H9 (cell line): ENCODE measurements at regions not wholly inside any gene's neighbourhood (a gene's known extent, or its start where the extent isn't known, plus 50 kb on each side); places are given as distances from the start of the nearest gene placed in this dataset.

Source experiments
- DNase-seq: peaks from one replicate; pipeline ENCODE4 v3.0.0-alpha.2; 2017
- H2AFZ ChIP-seq: one replicate; pipeline ENCODE4 v1.6.1; 2013; ENCODE audit warnings: mild to moderate bottlenecking, low read length, control low read depth, moderate library complexity
- H2AK5ac ChIP-seq: 2 replicates; pipeline ENCODE4 v1.6.1; 2013; ENCODE audit warnings: low read length, control low read depth, mixed read lengths; ENCODE audit not compliant: insufficient read length
- H2BK120ac ChIP-seq: one replicate; pipeline ENCODE4 v1.6.1; 2013; ENCODE audit warnings: low read depth, mild to moderate bottlenecking, low read length, control low read depth, inconsistent platforms; ENCODE audit not compliant: poor library complexity, severe bottlenecking
- H2BK12ac ChIP-seq: 2 replicates; pipeline ENCODE4 v1.6.1; 2013; ENCODE audit warnings: low read length, control low read depth, mixed read lengths, low read depth; ENCODE audit not compliant: insufficient read length
- H2BK15ac ChIP-seq: 2 replicates; pipeline ENCODE4 v1.6.1; 2013; ENCODE audit warnings: low read depth, low read length, control low read depth
- H2BK20ac ChIP-seq: one replicate; pipeline ENCODE4 v1.6.1; 2013; ENCODE audit warnings: low read depth, mild to moderate bottlenecking, low read length, control low read depth, inconsistent platforms; ENCODE audit not compliant: poor library complexity, severe bottlenecking
- H2BK5ac ChIP-seq: 2 replicates; pipeline ENCODE4 v1.6.1; 2013; ENCODE audit warnings: low read length, control low read depth, mixed read lengths; ENCODE audit not compliant: insufficient read length
- H3K14ac ChIP-seq: 2 replicates; pipeline ENCODE4 v1.6.1; 2013; ENCODE audit warnings: low read length, control low read depth; ENCODE audit not compliant: insufficient read depth
- H3K18ac ChIP-seq: 2 replicates; pipeline ENCODE4 v1.6.1; 2013; ENCODE audit warnings: low read depth, mild to moderate bottlenecking, mixed read lengths, low read length, control low read depth; ENCODE audit not compliant: insufficient read length
- H3K23ac ChIP-seq: 2 replicates; pipeline ENCODE4 v1.6.1; 2013; ENCODE audit warnings: low read length, control low read depth, mixed read lengths, low read depth; ENCODE audit not compliant: insufficient read length
- H3K23me2 ChIP-seq: 2 replicates; pipeline ENCODE4 v1.6.1; 2013; ENCODE audit warnings: low read depth, mild to moderate bottlenecking, mixed read lengths, low read length, control low read depth; ENCODE audit not compliant: insufficient read length, poor library complexity, severe bottlenecking
- H3K27ac ChIP-seq: 2 replicates; pipeline ENCODE4 v1.5.1; 2013; ENCODE audit warnings: low read length, control low read depth, mixed read lengths, low read depth; ENCODE audit not compliant: insufficient read length
- H3K27me3 ChIP-seq: 2 replicates; pipeline ENCODE4 v1.6.1; 2013; ENCODE audit warnings: low read length, control low read depth, inconsistent platforms; ENCODE audit not compliant: insufficient read depth
- H3K4ac ChIP-seq: 2 replicates; pipeline ENCODE4 v1.6.1; 2013; ENCODE audit warnings: low read depth, mild to moderate bottlenecking, control low read depth, inconsistent platforms, low read length, moderate library complexity
- H3K4me1 ChIP-seq: 2 replicates; pipeline ENCODE4 v1.6.1; 2013; ENCODE audit warnings: low read length, control low read depth, inconsistent platforms; ENCODE audit not compliant: insufficient read depth
- H3K4me2 ChIP-seq: 2 replicates; pipeline ENCODE4 v1.6.1; 2013; ENCODE audit warnings: low read length, control low read depth, mixed read lengths; ENCODE audit not compliant: insufficient read length, insufficient read depth
- H3K56ac ChIP-seq: 2 replicates; pipeline ENCODE4 v1.6.1; 2013; ENCODE audit warnings: low read depth, mild to moderate bottlenecking, mixed read lengths, low read length, control low read depth; ENCODE audit not compliant: insufficient read length
- H3K79me1 ChIP-seq: 2 replicates; pipeline ENCODE4 v1.6.1; 2013; ENCODE audit warnings: low read depth, mild to moderate bottlenecking, moderate library complexity, low read length, control low read depth, inconsistent platforms; ENCODE audit not compliant: insufficient read depth, poor library complexity, severe bottlenecking
- H3K79me2 ChIP-seq: 2 replicates; pipeline ENCODE4 v1.6.1; 2013; ENCODE audit warnings: low read length, control low read depth, inconsistent platforms; ENCODE audit not compliant: insufficient read depth
- H3K9ac ChIP-seq: 2 replicates; pipeline ENCODE4 v1.6.1; 2013; ENCODE audit warnings: low read length, control low read depth, mixed read lengths; ENCODE audit not compliant: insufficient read length; ENCODE audit errors: extremely low read depth
- H3K9me3 ChIP-seq: one replicate; pipeline ENCODE4 v1.6.1; 2013; ENCODE audit warnings: low read depth, low read length, inconsistent platforms; ENCODE audit not compliant: control insufficient read depth
- H3T11ph ChIP-seq: one replicate; pipeline ENCODE4 v1.6.1; 2013; ENCODE audit warnings: mild to moderate bottlenecking, low read length, control low read depth, inconsistent platforms
- H4K20me1 ChIP-seq: one replicate; pipeline ENCODE4 v1.6.1; 2013; ENCODE audit not compliant: control insufficient read depth, insufficient read length, insufficient read depth
- H4K5ac ChIP-seq: 2 replicates; pipeline ENCODE4 v1.6.1; 2013; ENCODE audit warnings: low read depth, mild to moderate bottlenecking, mixed read lengths, low read length, control low read depth; ENCODE audit not compliant: insufficient read length
- H4K8ac ChIP-seq: replicated peaks from 2 replicates; pipeline ENCODE4 v1.6.1; 2013; ENCODE audit warnings: low read length, control low read depth, mixed read lengths, low read depth; ENCODE audit not compliant: insufficient read length
- H4K91ac ChIP-seq: 2 replicates; pipeline ENCODE4 v1.6.1; 2013; ENCODE audit warnings: low read depth, mild to moderate bottlenecking, moderate library complexity, mixed read lengths, low read length, control low read depth; ENCODE audit not compliant: insufficient read length
- H3K27ac Mint-ChIP-seq, 3 experiments: 2 replicates in 2 of 3; 3 replicates in 1 of 3; pipeline ENCODE4 v1.8.0; 2020 to 2021; ENCODE audit warnings: mixed read lengths in 3 of 3, mild to moderate bottlenecking in 1 of 3, moderate library complexity in 1 of 3
- H3K27me3 Mint-ChIP-seq: 2 replicates; pipeline ENCODE4 v1.8.0; 2021; ENCODE audit warnings: low read depth, mild to moderate bottlenecking, moderate library complexity, mixed read lengths
- H3K36me3 Mint-ChIP-seq, 3 experiments: 2 replicates in 2 of 3; 3 replicates in 1 of 3; pipeline ENCODE4 v1.8.0; 2020 to 2021; ENCODE audit warnings: low read depth in 3 of 3, mixed read lengths in 3 of 3; ENCODE audit not compliant: insufficient read depth in 1 of 3
- H3K4me1 Mint-ChIP-seq, 2 experiments: 2 replicates each; pipeline ENCODE4 v1.8.0; 2020; ENCODE audit warnings: mixed read lengths in 2 of 2
- H3K4me3 Mint-ChIP-seq, 2 experiments: 2 replicates in 1 of 2; 3 replicates in 1 of 2; pipeline ENCODE4 v1.8.0; 2020 to 2021; ENCODE audit warnings: mild to moderate bottlenecking in 2 of 2, mixed read lengths in 2 of 2, moderate library complexity in 1 of 2
- H3K9me3 Mint-ChIP-seq, 2 experiments: 2 replicates in 1 of 2; 3 replicates in 1 of 2; pipeline ENCODE4 v1.8.0; 2020; ENCODE audit warnings: mild to moderate bottlenecking in 2 of 2, mixed read lengths in 2 of 2, moderate library complexity in 1 of 2
- CTCF ChIP-seq: fragments of 200-600 bp; sonication (generic); conservative IDR thresholded peaks from 3 replicates; pipeline ENCODE4 v1.8.0; 2021; ENCODE audit warnings: antibody characterized with exemption, mild to moderate bottlenecking
- WGBS: extraction: QIAGEN DNeasy Blood & Tissue Kit; methylation state at CpG from one replicate; pipeline ENCODE4 v1.1.7; 2013; ENCODE audit warnings: missing lambda C conversion rate, low lambda C conversion rate, mixed read lengths; ENCODE audit not compliant: insufficient read length; ENCODE audit errors: extremely low coverage; 5-methylcytosine and 5-hydroxymethylcytosine counted together

- Histone ChIP-seq H3K18ac (no peak overlapping the region), H3K4me1 (0 out of 2 replicates have a peak, but pooled peaks cover 2% of the 10 kb centered on the region), H2AFZ (no peak overlapping the region), H3K27me3 (no peaks in the 10 kb centered on the region), H4K8ac (no peak overlapping the region), H3K79me2 (no peaks in the 10 kb centered on the region), H3K79me1 (no peaks in the 10 kb centered on the region), H2BK5ac (no peak overlapping the region), H2AK5ac (no peak overlapping the region), H2BK120ac (no peak overlapping the region), H2BK15ac (no peak overlapping the region), H3K4ac (no peak overlapping the region), H3K9me3 (no peaks in the 10 kb centered on the region), H2BK20ac (no peak overlapping the region), H4K20me1 (no peaks in the 10 kb centered on the region), H2BK12ac (no peak overlapping the region), H3K14ac (no peak overlapping the region), H3K23ac (no peak overlapping the region), H3K56ac (no peak overlapping the region), H3K23me2 (no peaks in the 10 kb centered on the region), H3T11ph (no peak overlapping the region), H4K5ac (no peak overlapping the region), H3K27ac (no peak overlapping the region), H4K91ac (no peak overlapping the region), H3K9ac (no peak overlapping the region), H3K4me2 (no peak overlapping the region)
- Mint-ChIP-seq H3K4me1 (peaks cover 9 to 14% of the 10 kb centered on the region in 2 experiments), H3K9me3 (no peaks in the 10 kb centered on the region), H3K27me3 (no peaks in the 10 kb centered on the region; the same call in 1 of the 2 replicates), H3K27ac (no peak overlapping the region), H3K4me3 (no peak overlapping the region), H3K36me3 (no peaks in the 10 kb centered on the region)
- WGBS = no CpG with 5 or more reads among the region's 4 CpGs
- TF ChIP-seq CTCF = no peak
- no peak for DNase-seq
Observed at GRCh38 chr5:61670941-61671340, 338.9 kb downstream of the ZSWIM6 start.
